HG02623 (cell line): ENCODE measurements at regions not wholly inside any gene's neighbourhood (a gene's known extent, or its start where the extent isn't known, plus 50 kb on each side); places are given as distances from the start of the nearest gene placed in this dataset.

ENCODE experiments used
- ATAC-seq: cut with Tn5 transposase; IDR thresholded peaks from one replicate; pipeline ENCODE4 v1.9.1; 2021; ENCODE audit warnings: moderate library complexity; ENCODE audit not compliant: unreplicated experiment

GRCh38 chr2:105573910-105574655, 170.6 kb upstream of the NCK2 start:
- ATAC-seq: no peak

- no peak for ATAC-seq
Observed at GRCh38 chr2:105573490-105573889, 171.2 kb upstream of the NCK2 start.

GRCh38 chr2:105571445-105571987, 172.7 kb upstream of the FHL2 start:
- no peak for ATAC-seq

GRCh38 chr2:105570757-105571156, 171.9 kb upstream of the FHL2 start:
- ATAC-seq: no peak

GRCh38 chr2:105570326-105570725, 171.5 kb upstream of the FHL2 start:
- ATAC-seq: no peak

- no peak for ATAC-seq
Observed at GRCh38 chr2:105569606-105570005, 170.8 kb upstream of the FHL2 start.

- no peak for ATAC-seq
Observed at GRCh38 chr2:105567996-105568494, 169.2 kb upstream of the FHL2 start.

GRCh38 chr2:105563000-105563719, 164.3 kb upstream of the FHL2 start:
- ATAC-seq: no peak

GRCh38 chr2:105561401-105561800, 162.6 kb upstream of the FHL2 start:
- no peak for ATAC-seq

GRCh38 chr2:105560157-105560556, 161.3 kb upstream of the FHL2 start:
- ATAC-seq: no peak

- ATAC-seq: no peak
Observed at GRCh38 chr2:105557021-105557920, 158.4 kb upstream of the FHL2 start.

GRCh38 chr2:105556366-105556765, 157.5 kb upstream of the FHL2 start:
- no peak for ATAC-seq

GRCh38 chr2:105554235-105554634, 155.4 kb upstream of the FHL2 start:
- no peak for ATAC-seq

GRCh38 chr2:105553538-105554196, 154.8 kb upstream of the FHL2 start:
- no peak for ATAC-seq

- no peak for ATAC-seq
Observed at GRCh38 chr2:105546628-105546974, 147.8 kb upstream of the FHL2 start.

- no peak for ATAC-seq
Observed at GRCh38 chr2:105545730-105546627, 147.1 kb upstream of the FHL2 start.

GRCh38 chr2:105544591-105545377, 145.9 kb upstream of the FHL2 start:
- no peak for ATAC-seq

- ATAC-seq: no peak
Observed at GRCh38 chr2:105541189-105542050, 142.6 kb upstream of the FHL2 start.
